GOT3 (cell line): ENCODE measurements at regions not wholly inside any gene's neighbourhood (a gene's known extent, or its start where the extent isn't known, plus 50 kb on each side); places are given as distances from the start of the nearest gene placed in this dataset.

Source experiments
- DNase-seq: peaks from one replicate; lab custom pipeline; 2025; ENCODE audit warnings: mixed read lengths; lab: John Stamatoyannopoulos, UW

GRCh38 chr7:46239846-46240245 is 318.8 kb upstream of the IGFBP3 start:
- no peak for DNase-seq

GRCh38 chr7:46237466-46237865 is 316.4 kb upstream of the IGFBP3 start:
- no peak for DNase-seq

GRCh38 chr7:46233585-46234329 is 312.7 kb upstream of the IGFBP3 start:
- DNase-seq, result no peak

GRCh38 chr7:46230990-46231305 is 309.9 kb upstream of the IGFBP3 start:
- DNase-seq, result no peak

GRCh38 chr7:46230298-46230989 is 309.4 kb upstream of the IGFBP3 start:
- DNase-seq, result no peak

GRCh38 chr7:46229409-46229808 is 308.3 kb upstream of the IGFBP3 start:
- no peak for DNase-seq

GRCh38 chr7:46226860-46227259 is 305.8 kb upstream of the IGFBP3 start:
- DNase-seq, result no peak

- no peak for DNase-seq
Measured at GRCh38 chr7:46224363-46224762, 303.3 kb upstream of the IGFBP3 start.

- DNase-seq, result no peak
Measured at GRCh38 chr7:46220066-46220630, 299.1 kb upstream of the IGFBP3 start.

GRCh38 chr7:46218461-46219200 is 297.6 kb upstream of the IGFBP3 start:
- no peak for DNase-seq

GRCh38 chr7:46215987-46216567 is 295.0 kb upstream of the IGFBP3 start:
- DNase-seq, result no peak

GRCh38 chr7:46214526-46214925 is 293.5 kb upstream of the IGFBP3 start:
- DNase-seq, result no peak

- no peak for DNase-seq
Measured at GRCh38 chr7:46213154-46213537, 292.1 kb upstream of the IGFBP3 start.

GRCh38 chr7:46212425-46213153 is 291.5 kb upstream of the IGFBP3 start:
- DNase-seq, result no peak

- DNase-seq, result no peak
Measured at GRCh38 chr7:46210467-46210866, 289.4 kb upstream of the IGFBP3 start.

- DNase-seq, result no peak
Measured at GRCh38 chr7:46209611-46210388, 288.7 kb upstream of the IGFBP3 start.

- DNase-seq, result no peak
Measured at GRCh38 chr7:46208635-46209525, 287.8 kb upstream of the IGFBP3 start.

GRCh38 chr7:46207931-46208634 is 287.0 kb upstream of the IGFBP3 start:
- no peak for DNase-seq

- no peak for DNase-seq
Measured at GRCh38 chr7:46206476-46207060, 285.5 kb upstream of the IGFBP3 start.
